OCI-LY7 (cell line): ENCODE measurements at regions not wholly inside any gene's neighbourhood (a gene's known extent, or its start where the extent isn't known, plus 50 kb on each side); places are given as distances from the start of the nearest gene placed in this dataset.

Experiments used
- BruUV-seq: library from RNA; stranded (reverse); fragments of 400-500 nt; replicated peaks from 2 replicates; lab custom pipeline; 2021; lab: Mats Ljungman, UMichigan
- CTCF ChIA-PET: fragments of 300-600 bp; sonication (Branson Sonifier 250); formaldehyde crosslinking; loops from one replicate; lab custom pipeline; 2022; ENCODE audit warnings: antibody characterized with exemption; ENCODE audit not compliant: unreplicated experiment; lab: Charles Lee
- POLR2A ChIA-PET: fragments of 300-600 bp; sonication (Branson Sonifier 250); formaldehyde crosslinking; loops from one replicate; lab custom pipeline; 2022; ENCODE audit warnings: antibody characterized with exemption; lab: Charles Lee
- DNase-seq: peaks from one replicate; pipeline ENCODE4 v3.0.0-alpha.2; 2015; ENCODE audit warnings: low spot score
- H2AFZ ChIP-seq: fragments of 200-600 bp; sonication (generic), shearing (Covaris generic); 2 replicates; pipeline ENCODE4 v1.6.1; 2014; ENCODE audit warnings: mild to moderate bottlenecking, antibody characterized with exemption, low read length, moderate library complexity
- H3K27ac ChIP-seq: fragments of 200-600 bp; sonication (generic); 2 replicates; pipeline ENCODE4 v1.5.1; 2014; ENCODE audit warnings: mixed run types, low read depth, mild to moderate bottlenecking, moderate library complexity, low read length, inconsistent platforms; ENCODE audit not compliant: poor library complexity, severe bottlenecking
- H3K36me3 ChIP-seq: fragments of 200-600 bp; sonication (generic); 2 replicates; pipeline ENCODE4 v1.6.1; 2014; ENCODE audit warnings: mild to moderate bottlenecking, antibody characterized with exemption, low read length, moderate library complexity, mixed read lengths; ENCODE audit not compliant: insufficient read depth
- H3K4me1 ChIP-seq: fragments of 200-600 bp; sonication (generic); 2 replicates; pipeline ENCODE4 v1.5.1; 2014; ENCODE audit warnings: mild to moderate bottlenecking, low read length; ENCODE audit not compliant: insufficient read depth, poor library complexity, severe bottlenecking
- H3K4me2 ChIP-seq: fragments of 200-600 bp; sonication (generic); 2 replicates; pipeline ENCODE4 v1.6.1; 2014; ENCODE audit warnings: mild to moderate bottlenecking, low read length
- H3K4me3 ChIP-seq: fragments of 200-600 bp; sonication (generic); 2 replicates; pipeline ENCODE4 v1.5.1; 2014; ENCODE audit warnings: mild to moderate bottlenecking, low read depth, low read length; ENCODE audit not compliant: poor library complexity, severe bottlenecking
- H3K79me2 ChIP-seq: fragments of 200-600 bp; sonication (generic); 2 replicates; pipeline ENCODE4 v1.6.1; 2016; ENCODE audit warnings: low read depth, mild to moderate bottlenecking, low read length, moderate library complexity, mixed read lengths; ENCODE audit not compliant: insufficient read depth
- H3K9me2 ChIP-seq: fragments of 200-600 bp; sonication (generic); 2 replicates; pipeline ENCODE4 v1.6.1; 2016; ENCODE audit warnings: mild to moderate bottlenecking, low read length, mixed read lengths; ENCODE audit not compliant: insufficient read depth
- H3K9me3 ChIP-seq: fragments of 200-600 bp; sonication (generic); 2 replicates; pipeline ENCODE4 v1.6.1; 2014; ENCODE audit warnings: mild to moderate bottlenecking, mixed run types, low read length, mixed read lengths
- H4K20me1 ChIP-seq: fragments of 200-600 bp; sonication (generic); 2 replicates; pipeline ENCODE4 v1.6.1; 2014; ENCODE audit warnings: mild to moderate bottlenecking, antibody characterized with exemption, low read length, moderate library complexity, mixed read lengths; ENCODE audit not compliant: insufficient read depth
- EZH2phosphoT487 ChIP-seq: fragments of 200-600 bp; sonication (generic); IDR thresholded peaks from 2 replicates; pipeline ENCODE4 v1.6.1; 2018; ENCODE audit warnings: low read depth, borderline replicate concordance, mild to moderate bottlenecking, mixed run types, antibody characterized with exemption, low read length, moderate library complexity, mixed read lengths
- intact Hi-C: fragments of 100-400 bp; cut with micrococcal nuclease; formaldehyde crosslinking; loops from one replicate; pipeline ENCODE4 v1.10.0; 2022; ENCODE audit not compliant: unreplicated experiment
- TF ChIP-seq, protein P1 (sequence below): fragments of 200-600 bp; sonication (generic); conservative IDR thresholded peaks from 2 replicates; pipeline ENCODE4 v1.5.1; 2014; ENCODE audit warnings: mild to moderate bottlenecking, antibody characterized with exemption, low read length, moderate library complexity, mixed read lengths

- POLR2A ChIA-PET: interaction anchor here (0.7 kb wide), 1 partner anchor 80 kb away, joined by 3 read pairs; no protein-coding TSS in a partner anchor
- TF ChIP-seq, protein P1, sequence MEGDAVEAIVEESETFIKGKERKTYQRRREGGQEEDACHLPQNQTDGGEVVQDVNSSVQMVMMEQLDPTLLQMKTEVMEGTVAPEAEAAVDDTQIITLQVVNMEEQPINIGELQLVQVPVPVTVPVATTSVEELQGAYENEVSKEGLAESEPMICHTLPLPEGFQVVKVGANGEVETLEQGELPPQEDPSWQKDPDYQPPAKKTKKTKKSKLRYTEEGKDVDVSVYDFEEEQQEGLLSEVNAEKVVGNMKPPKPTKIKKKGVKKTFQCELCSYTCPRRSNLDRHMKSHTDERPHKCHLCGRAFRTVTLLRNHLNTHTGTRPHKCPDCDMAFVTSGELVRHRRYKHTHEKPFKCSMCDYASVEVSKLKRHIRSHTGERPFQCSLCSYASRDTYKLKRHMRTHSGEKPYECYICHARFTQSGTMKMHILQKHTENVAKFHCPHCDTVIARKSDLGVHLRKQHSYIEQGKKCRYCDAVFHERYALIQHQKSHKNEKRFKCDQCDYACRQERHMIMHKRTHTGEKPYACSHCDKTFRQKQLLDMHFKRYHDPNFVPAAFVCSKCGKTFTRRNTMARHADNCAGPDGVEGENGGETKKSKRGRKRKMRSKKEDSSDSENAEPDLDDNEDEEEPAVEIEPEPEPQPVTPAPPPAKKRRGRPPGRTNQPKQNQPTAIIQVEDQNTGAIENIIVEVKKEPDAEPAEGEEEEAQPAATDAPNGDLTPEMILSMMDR: no peak
- TF ChIP-seq EZH2phosphoT487: no peak
Observed at GRCh38 chr20:12036142-12036541, 118.4 kb downstream of the BTBD3 start.

GRCh38 chr20:12037521-12037920 lies 119.8 kb downstream of the BTBD3 start:
- Histone ChIP-seq H3K27ac (no peak overlapping the region), H3K36me3 (no peaks in the 10 kb centered on the region), H2AFZ (no peak overlapping the region), H3K4me2 (no peak overlapping the region), H3K9me2 (no peaks in the 10 kb centered on the region), H3K9me3 (no peaks in the 10 kb centered on the region), H4K20me1 (no peaks in the 10 kb centered on the region), H3K79me2 (no peaks in the 10 kb centered on the region), H3K4me3 (no peak overlapping the region), H3K4me1 (no peaks in the 10 kb centered on the region)
- ChIA-PET POLR2A (no interaction called here), CTCF (no interaction called here)
- no TSS peak for BruUV-seq
- intact Hi-C loops: no loop called here
- TF ChIP-seq, protein P1: no peak
- no peak for TF ChIP-seq EZH2phosphoT487
- no peak for DNase-seq

More at GRCh38 chr20:12036142-12036541, 118.4 kb downstream of the BTBD3 start:
- Histone ChIP-seq H3K4me2 (no peak overlapping the region), H3K36me3 (no peaks in the 10 kb centered on the region), H3K4me3 (no peak overlapping the region), H4K20me1 (no peaks in the 10 kb centered on the region), H3K27ac (no peak overlapping the region), H3K9me2 (no peaks in the 10 kb centered on the region), H3K9me3 (no peaks in the 10 kb centered on the region), H3K79me2 (no peaks in the 10 kb centered on the region), H2AFZ (no peak overlapping the region), H3K4me1 (no peaks in the 10 kb centered on the region)
- CTCF ChIA-PET: no interaction called here
- BruUV-seq: no TSS peak
- no peak for DNase-seq
- intact Hi-C loops: no loop called here

- H3K27ac ChIP-seq: no peak overlapping the region
- DNase-seq: no peak
- no peaks in the 10 kb centered on the region for H3K79me2 ChIP-seq
- H2AFZ ChIP-seq: no peak overlapping the region
- intact Hi-C loops: no loop called here
- H3K9me2 ChIP-seq: no peaks in the 10 kb centered on the region
- ChIA-PET CTCF (no interaction called here), POLR2A (no interaction called here)
- no peaks in the 10 kb centered on the region for H3K4me1 ChIP-seq
- no peaks in the 10 kb centered on the region for H4K20me1 ChIP-seq
- no peak overlapping the region for H3K4me2 ChIP-seq
- no peak overlapping the region for H3K4me3 ChIP-seq
- no peak for TF ChIP-seq EZH2phosphoT487
- TF ChIP-seq, protein P1: no peak
- H3K9me3 ChIP-seq: no peaks in the 10 kb centered on the region
- no TSS peak for BruUV-seq
- no peaks in the 10 kb centered on the region for H3K36me3 ChIP-seq
Observed at GRCh38 chr20:12040261-12040660, 122.6 kb downstream of the BTBD3 start.
